K562 (cell line): ENCODE measurements at regions not wholly inside any gene's neighbourhood (a gene's known extent, or its start where the extent isn't known, plus 50 kb on each side); places are given as distances from the start of the nearest gene placed in this dataset.

Experiments used
- ARID3B ChIP-seq: fragments of 250-450 bp; sonication (Bioruptor Pico); IDR thresholded peaks from 2 replicates; pipeline ENCODE4 v1.4.0; 2020; ENCODE audit warnings: borderline replicate concordance
- CREB3L1 ChIP-seq: fragments of 450-650 bp; IDR thresholded peaks from 2 replicates; pipeline ENCODE4 v1.6.1; 2014; ENCODE audit warnings: low read depth, mild to moderate bottlenecking, moderate library complexity, borderline replicate concordance
- DEAF1 ChIP-seq: fragments of 450-650 bp; formaldehyde crosslinking; IDR thresholded peaks from 2 replicates; pipeline ENCODE4 v1.4.0; 2020; ENCODE audit warnings: mild to moderate bottlenecking, moderate library complexity
- EP400 ChIP-seq: fragments of 450-650 bp; IDR thresholded peaks from 2 replicates; pipeline ENCODE4 v1.6.1; 2017; ENCODE audit warnings: antibody characterized with exemption, mild to moderate bottlenecking, moderate library complexity
- FOXJ2 ChIP-seq: fragments of 200-800 bp; sonication (Bioruptor generic); IDR thresholded peaks from 2 replicates; pipeline ENCODE4 v1.6.1; 2016; ENCODE audit warnings: missing genetic modification characterization, missing compliant biosample characterization
- FOXK2 ChIP-seq, 2 experiments: fragments of 450-650 bp; IDR thresholded peaks in 1 of 2; conservative IDR thresholded peaks in 1 of 2; 2 replicates each; pipeline ENCODE4 v1.6.1; 2016; ENCODE audit warnings: low read depth in 2 of 2, mild to moderate bottlenecking in 1 of 2
- HES1 ChIP-seq: fragments of 450-650 bp; IDR thresholded peaks from 2 replicates; pipeline ENCODE4 v1.6.1; 2016; ENCODE audit warnings: low read depth, mild to moderate bottlenecking, moderate library complexity
- JUND ChIP-seq, 2 experiments: IDR thresholded peaks; 2 replicates in 1 of 2; 3 replicates in 1 of 2; pipeline ENCODE4 v1.6.1; 2011; ENCODE audit warnings: borderline replicate concordance in 2 of 2, low read depth in 2 of 2, low read length in 2 of 2, improper control_type of control experiment in 1 of 2, missing biosample characterization in 1 of 2, missing genetic modification characterization in 1 of 2, missing genetic modification reagents in 1 of 2
- NCOA1 ChIP-seq: fragments of 450-650 bp; IDR thresholded peaks from 2 replicates; pipeline ENCODE4 v1.6.1; 2016; ENCODE audit warnings: low read depth
- NFIC ChIP-seq: fragments of 450-650 bp; IDR thresholded peaks from 2 replicates; pipeline ENCODE4 v1.6.1; 2017; ENCODE audit warnings: mild to moderate bottlenecking, inconsistent platforms
- PCBP1 ChIP-seq: fragments of 200-400 bp; formaldehyde crosslinking; IDR thresholded peaks from 2 replicates; pipeline ENCODE4 v1.6.1; 2018; ENCODE audit warnings: mild to moderate bottlenecking, low read depth, low read length; ENCODE audit not compliant: poor library complexity, severe bottlenecking
- TAF15 ChIP-seq: fragments of 200-400 bp; formaldehyde crosslinking; IDR thresholded peaks from 2 replicates; pipeline ENCODE4 v1.6.1; 2017; ENCODE audit warnings: mild to moderate bottlenecking, low read depth, low read length, moderate library complexity
- ZBTB33 ChIP-seq: sonication (generic); formaldehyde crosslinking; IDR thresholded peaks from 2 replicates; pipeline ENCODE4 v1.8.1; 2023; ENCODE audit warnings: mild to moderate bottlenecking, missing genetic modification reagents
- ZNF12 ChIP-seq: sonication (generic); formaldehyde crosslinking; IDR thresholded peaks from 2 replicates; pipeline ENCODE4 v1.4.0; 2020; ENCODE audit warnings: mild to moderate bottlenecking, missing genetic modification reagents
- ZNF445 ChIP-seq: fragments of 250-450 bp; sonication (Bioruptor Pico); IDR thresholded peaks from 2 replicates; pipeline ENCODE4 v1.4.0; 2020; ENCODE audit warnings: low read depth, mild to moderate bottlenecking, moderate library complexity

GRCh38 chr2:9142551-9143263, 63.9 kb upstream of the ASAP2 start (continued):
- TF ChIP-seq ZNF12 (CRISPR knock-in tag) = 0 out of 2 replicates have a peak, but pooled peaks have one; percentile 27
- no peak for TF ChIP-seq TAF15
- no peak for TF ChIP-seq FOXJ2 (tag)
- no peak for TF ChIP-seq ZNF445 (CRISPR knock-in tag)
- TF ChIP-seq JUND (IDR thresholded peaks at IDR 0.05; ENCODE audit: borderline replicate concordance, low read depth, low read length) = peak; percentile 71
- peak; percentile 84; the same call in 2 of the 3 replicates for TF ChIP-seq JUND (tag; IDR thresholded peaks at IDR 0.05; ENCODE audit: borderline replicate concordance, low read depth, low read length)
- TF ChIP-seq DEAF1 (CRISPR knock-in tag) = peak; percentile 99
- no peak for TF ChIP-seq NFIC
- TF ChIP-seq ZBTB33 (CRISPR knock-in tag) = peak; percentile 92
- TF ChIP-seq PCBP1 = no peak
- TF ChIP-seq HES1 = peak; percentile 56; the same call in 1 of the 2 replicates
- TF ChIP-seq CREB3L1 = 0 out of 2 replicates have a peak, but pooled peaks have one; percentile 42
- peak; percentile 63; the same call in 1 of the 2 replicates for TF ChIP-seq EP400
- TF ChIP-seq ARID3B (CRISPR knock-in tag) = no peak
- TF ChIP-seq NCOA1 = no peak
- peak in 1 of 2 experiments; percentile 50; a peak in 2 of 4 replicates for TF ChIP-seq FOXK2 (conservative IDR thresholded peaks at IDR 0.05 in 1 of 2, IDR thresholded peaks at IDR 0.05 in 1 of 2; ENCODE audit: low read depth in 2 of 2)
